Thoracic aorta (tissue), 2 donors: ENCODE measurements at regions not wholly inside any gene's neighbourhood (a gene's known extent, or its start where the extent isn't known, plus 50 kb on each side); places are given as distances from the start of the nearest gene placed in this dataset.

ENCODE experiments used
- ATAC-seq: fragments of 150-250 bp; one replicate; pipeline ENCODE4 v1.8.0; 2017; ENCODE audit warnings: low read depth; ENCODE audit not compliant: insufficient number of reproducible peaks, low FRiP score
- DNase-seq: peaks from one replicate; pipeline ENCODE4 v3.0.0-alpha.2; 2020; ENCODE audit warnings: low spot score
- H3K27ac ChIP-seq, 2 donors: fragments of 200-600 bp; sonication (generic); 1 replicate in 1 of 2; 2 replicates in 1 of 2; pipeline ENCODE4 v1.5.1; 2016; ENCODE audit warnings: mild to moderate bottlenecking in 2 of 2, moderate library complexity in 2 of 2
- H3K27me3 ChIP-seq: fragments of 200-600 bp; sonication (generic); replicated peaks from 2 replicates; pipeline ENCODE4 v1.6.0; 2016; ENCODE audit warnings: mild to moderate bottlenecking; ENCODE audit not compliant: insufficient read depth
- H3K36me3 ChIP-seq: fragments of 200-600 bp; sonication (generic); one replicate; pipeline ENCODE4 v1.5.1; 2016
- H3K4me1 ChIP-seq, 2 donors: fragments of 200-600 bp; sonication (generic); 1 replicate in 1 of 2; 2 replicates in 1 of 2; pipeline versions ENCODE4 v1.5.1 to v1.6.0; 2016; ENCODE audit warnings: low read depth in 2 of 2, mild to moderate bottlenecking in 1 of 2; ENCODE audit not compliant: control insufficient read depth in 1 of 2
- H3K4me3 ChIP-seq: fragments of 200-600 bp; sonication (generic); 2 replicates; pipeline ENCODE4 v1.5.1; 2016; ENCODE audit warnings: mild to moderate bottlenecking
- H3K9me3 ChIP-seq: fragments of 200-600 bp; sonication (generic); 2 replicates; pipeline ENCODE4 v1.5.1; 2016
- TF ChIP-seq, protein P1 (sequence below): fragments of 200-600 bp; sonication (generic); IDR thresholded peaks from one replicate; pipeline ENCODE4 v1.5.1; 2019; ENCODE audit warnings: antibody characterized with exemption

- Histone ChIP-seq H3K4me1 (no peaks in the 10 kb centered on the region), H3K27ac (no peak overlapping the region), H3K9me3 (no peaks in the 10 kb centered on the region), H3K4me3 (no peak overlapping the region), H3K36me3 (no peaks in the 10 kb centered on the region), H3K27me3 (no peaks in the 10 kb centered on the region)
- TF ChIP-seq, protein P1, sequence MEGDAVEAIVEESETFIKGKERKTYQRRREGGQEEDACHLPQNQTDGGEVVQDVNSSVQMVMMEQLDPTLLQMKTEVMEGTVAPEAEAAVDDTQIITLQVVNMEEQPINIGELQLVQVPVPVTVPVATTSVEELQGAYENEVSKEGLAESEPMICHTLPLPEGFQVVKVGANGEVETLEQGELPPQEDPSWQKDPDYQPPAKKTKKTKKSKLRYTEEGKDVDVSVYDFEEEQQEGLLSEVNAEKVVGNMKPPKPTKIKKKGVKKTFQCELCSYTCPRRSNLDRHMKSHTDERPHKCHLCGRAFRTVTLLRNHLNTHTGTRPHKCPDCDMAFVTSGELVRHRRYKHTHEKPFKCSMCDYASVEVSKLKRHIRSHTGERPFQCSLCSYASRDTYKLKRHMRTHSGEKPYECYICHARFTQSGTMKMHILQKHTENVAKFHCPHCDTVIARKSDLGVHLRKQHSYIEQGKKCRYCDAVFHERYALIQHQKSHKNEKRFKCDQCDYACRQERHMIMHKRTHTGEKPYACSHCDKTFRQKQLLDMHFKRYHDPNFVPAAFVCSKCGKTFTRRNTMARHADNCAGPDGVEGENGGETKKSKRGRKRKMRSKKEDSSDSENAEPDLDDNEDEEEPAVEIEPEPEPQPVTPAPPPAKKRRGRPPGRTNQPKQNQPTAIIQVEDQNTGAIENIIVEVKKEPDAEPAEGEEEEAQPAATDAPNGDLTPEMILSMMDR: no peak
- DNase-seq: no peak
- no peak for ATAC-seq
These were observed 247.0 kb upstream of the MKI67 start for GRCh38 chr10:128373071-128373749.

DNA sequence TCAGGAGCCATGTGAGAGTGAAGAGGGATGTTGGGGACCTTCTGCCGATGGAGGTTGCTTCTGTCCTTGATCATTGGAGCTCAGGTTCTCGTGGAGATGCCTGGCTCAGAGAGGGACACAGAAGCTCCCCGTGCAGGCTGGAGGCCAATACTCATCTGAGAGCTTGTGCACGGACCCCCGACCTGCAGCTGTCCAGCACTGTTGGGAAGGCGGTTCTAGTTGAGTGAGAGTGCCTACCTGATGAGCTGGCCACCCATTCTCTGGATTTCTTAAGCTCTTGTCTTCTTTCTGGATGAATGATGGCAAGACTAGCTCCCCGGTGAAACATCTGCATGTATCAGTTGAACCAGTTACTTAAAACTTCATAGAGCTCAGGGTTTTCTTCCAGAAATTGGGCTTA lies 247.6 kb upstream of the MKI67 start:
- H3K27me3 ChIP-seq: no peaks in the 10 kb centered on the region
- H3K36me3 ChIP-seq: no peaks in the 10 kb centered on the region
- TF ChIP-seq, protein P1: no peak
- no peaks in the 10 kb centered on the region for H3K9me3 ChIP-seq
- ATAC-seq (no peak), DNase-seq (no peak)
- H3K4me1 ChIP-seq: no peaks in the 10 kb centered on the region
- H3K27ac ChIP-seq: no peak overlapping the region
- no peak overlapping the region for H3K4me3 ChIP-seq

DNA sequence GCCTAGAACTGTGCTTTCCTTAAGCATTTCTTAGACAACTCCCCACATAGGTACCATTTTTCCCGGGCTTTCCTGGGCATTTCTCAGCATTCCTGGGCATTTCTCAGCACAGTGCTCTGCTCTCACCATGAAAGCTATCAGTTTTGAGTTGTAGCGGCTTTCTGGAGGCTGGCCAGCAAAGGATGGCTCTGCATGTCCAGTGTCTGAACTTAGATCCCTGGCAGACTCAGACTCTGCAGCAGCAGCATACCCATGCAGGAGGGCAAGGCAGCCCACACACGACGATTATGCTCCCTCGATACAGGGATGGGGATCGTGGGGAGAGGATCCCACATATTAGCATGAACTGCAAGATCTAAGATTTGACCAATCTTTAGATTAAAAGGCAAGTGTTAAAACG lies 248.9 kb upstream of the MKI67 start:
- DNase-seq (no peak), ATAC-seq (no peak)
- no peaks in the 10 kb centered on the region for H3K9me3 ChIP-seq
- no peaks in the 10 kb centered on the region for H3K27me3 ChIP-seq
- TF ChIP-seq, protein P1: no peak
- no peaks in the 10 kb centered on the region for H3K4me1 ChIP-seq
- H3K4me3 ChIP-seq: no peak overlapping the region
- H3K36me3 ChIP-seq: no peaks in the 10 kb centered on the region
- H3K27ac ChIP-seq: no peak overlapping the region

DNA sequence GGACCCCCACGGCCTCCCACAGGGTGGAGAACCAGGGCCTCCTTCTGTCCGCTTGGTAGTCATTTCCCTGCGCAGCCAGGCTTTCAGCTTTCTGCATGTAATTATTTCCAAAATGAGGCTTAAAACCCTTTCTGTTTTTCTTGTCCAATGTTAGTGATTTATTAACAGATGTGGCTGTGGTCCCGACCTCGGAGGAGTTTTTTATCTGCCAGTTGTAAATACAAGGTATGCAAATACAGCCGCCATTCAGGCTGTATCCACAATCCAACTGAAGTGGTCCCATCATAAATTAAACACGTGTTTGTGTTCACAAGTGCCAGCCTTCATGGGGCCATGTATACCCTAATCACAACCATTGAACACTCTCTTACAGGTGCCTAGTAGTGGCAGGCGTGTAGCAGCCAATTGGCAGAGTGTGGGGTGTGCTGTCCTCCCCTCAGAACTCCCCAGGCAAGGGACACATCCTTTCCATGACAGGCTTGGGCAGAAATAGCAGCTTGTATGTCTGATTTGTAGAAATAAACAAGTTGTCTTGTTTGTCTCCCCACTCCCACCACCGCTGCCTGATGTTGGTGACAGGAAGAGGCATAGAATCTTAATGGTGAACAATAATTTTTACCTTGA lies 251.3 kb upstream of the MKI67 start:
- H3K4me3 ChIP-seq: no peak overlapping the region
- TF ChIP-seq, protein P1: no peak
- no peak for DNase-seq
- no peak overlapping the region for H3K27ac ChIP-seq
- no peaks in the 10 kb centered on the region for H3K4me1 ChIP-seq
- ATAC-seq: no peak
- H3K9me3 ChIP-seq: no peaks in the 10 kb centered on the region
- H3K36me3 ChIP-seq: no peaks in the 10 kb centered on the region
- H3K27me3 ChIP-seq: no peaks in the 10 kb centered on the region

DNA sequence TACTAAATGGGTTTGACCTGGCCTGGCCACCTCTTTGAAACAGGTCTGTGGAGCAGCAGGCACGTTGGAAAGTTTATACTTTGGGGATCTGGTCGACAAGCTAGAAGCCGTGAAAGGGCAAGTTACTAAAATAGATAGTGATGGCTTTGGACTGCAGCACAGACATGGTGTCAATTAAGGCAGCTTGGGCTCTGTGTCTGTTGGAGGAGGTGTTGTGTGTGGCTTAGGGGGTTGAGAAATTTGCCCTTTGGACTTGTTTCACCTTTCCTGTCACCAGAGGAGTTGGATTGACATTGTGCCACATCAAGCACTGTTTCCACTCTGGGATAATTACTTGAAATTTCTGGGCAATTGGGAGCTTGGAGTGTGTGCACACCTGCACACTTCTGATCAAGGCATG lies 251.8 kb upstream of the MKI67 start:
- H3K4me3 ChIP-seq: no peak overlapping the region
- H3K27me3 ChIP-seq: no peaks in the 10 kb centered on the region
- H3K4me1 ChIP-seq: no peaks in the 10 kb centered on the region
- TF ChIP-seq, protein P1: no peak
- H3K9me3 ChIP-seq: no peaks in the 10 kb centered on the region
- no peak overlapping the region for H3K27ac ChIP-seq
- no peak for DNase-seq
- no peak for ATAC-seq
- H3K36me3 ChIP-seq: no peaks in the 10 kb centered on the region
